ENCODE measurements at regions not wholly inside any gene's neighbourhood (a gene's known extent, or its start where the extent isn't known, plus 50 kb on each side); places are given as distances from the start of the nearest gene placed in this dataset.

- TF ChIP-seq EZH2 (IDR thresholded peaks at IDR 0.05; ENCODE audit: insufficient read depth, poor library complexity, severe bottlenecking): no peak
- TF ChIP-seq EZH2phosphoT487 (IDR thresholded peaks at IDR 0.05; ENCODE audit: insufficient read depth, low read depth): no peak
Observed at GRCh38 chr16:85391769-85392583, 221.1 kb upstream of the GSE1 start.
